ENCODE measurements at regions not wholly inside any gene's neighbourhood (a gene's known extent, or its start where the extent isn't known, plus 50 kb on each side); places are given as distances from the start of the nearest gene placed in this dataset.

- peaks cover 2% of the 10 kb centered on the region for H3K4me1 Mint-ChIP-seq (ENCODE audit: unreplicated experiment)
- DNase-seq (ENCODE audit: low spot score), result no peak
- peaks cover 7% of the 10 kb centered on the region for H3K9me3 Mint-ChIP-seq (ENCODE audit: unreplicated experiment)
- H3K36me3 Mint-ChIP-seq (ENCODE audit: low read depth, unreplicated experiment), result peaks cover 8% of the 10 kb centered on the region
- no peaks in the 10 kb centered on the region for H3K27me3 Mint-ChIP-seq (ENCODE audit: unreplicated experiment)
- no peak overlapping the region for H3K4me3 Mint-ChIP-seq (ENCODE audit: unreplicated experiment)
- TF ChIP-seq CTCF (IDR thresholded peaks at IDR 0.05; ENCODE audit: unreplicated experiment), result no peak
- H3K27ac Mint-ChIP-seq (ENCODE audit: unreplicated experiment), result no peak overlapping the region
Observed at GRCh38 chr10:3364768-3365480, 192.3 kb upstream of the PITRM1 start.

- peaks cover 8% of the 10 kb centered on the region for H3K36me3 Mint-ChIP-seq (ENCODE audit: low read depth, unreplicated experiment)
- H3K27me3 Mint-ChIP-seq (ENCODE audit: unreplicated experiment), result peaks cover 2% of the 10 kb centered on the region
- no peak for TF ChIP-seq CTCF (IDR thresholded peaks at IDR 0.05; ENCODE audit: unreplicated experiment)
- peaks cover 7% of the 10 kb centered on the region for H3K9me3 Mint-ChIP-seq (ENCODE audit: unreplicated experiment)
- H3K4me3 Mint-ChIP-seq (ENCODE audit: unreplicated experiment), result no peak overlapping the region
- no peak overlapping the region for H3K27ac Mint-ChIP-seq (ENCODE audit: unreplicated experiment)
- DNase-seq (ENCODE audit: low spot score), result no peak
- H3K4me1 Mint-ChIP-seq (ENCODE audit: unreplicated experiment), result no peaks in the 10 kb centered on the region
Observed at GRCh38 chr10:3363311-3364045, 190.9 kb upstream of the PITRM1 start.

GRCh38 chr10:3362394-3362793 is 189.8 kb upstream of the PITRM1 start:
- Mint-ChIP-seq H3K27ac (ENCODE audit: unreplicated experiment) (no peak overlapping the region), H3K36me3 (ENCODE audit: low read depth, unreplicated experiment) (peaks cover 8% of the 10 kb centered on the region), H3K4me1 (ENCODE audit: unreplicated experiment) (no peaks in the 10 kb centered on the region), H3K27me3 (ENCODE audit: unreplicated experiment) (peaks cover 2% of the 10 kb centered on the region), H3K9me3 (ENCODE audit: unreplicated experiment) (peaks cover 7% of the 10 kb centered on the region), H3K4me3 (ENCODE audit: unreplicated experiment) (no peak overlapping the region)
- DNase-seq (ENCODE audit: low spot score), result no peak
- TF ChIP-seq CTCF (IDR thresholded peaks at IDR 0.05; ENCODE audit: unreplicated experiment), result no peak

- peaks cover 8% of the 10 kb centered on the region for H3K36me3 Mint-ChIP-seq (ENCODE audit: low read depth, unreplicated experiment)
- no peak overlapping the region for H3K27ac Mint-ChIP-seq (ENCODE audit: unreplicated experiment)
- H3K4me1 Mint-ChIP-seq (ENCODE audit: unreplicated experiment), result no peaks in the 10 kb centered on the region
Observed at GRCh38 chr10:3361640-3362039, 189.1 kb upstream of the PITRM1 start.

More at GRCh38 chr10:3361640-3362039, 189.1 kb upstream of the PITRM1 start:
- Mint-ChIP-seq H3K9me3 (ENCODE audit: unreplicated experiment) (peaks cover 7% of the 10 kb centered on the region), H3K27me3 (ENCODE audit: unreplicated experiment) (peaks cover 2% of the 10 kb centered on the region), H3K4me3 (ENCODE audit: unreplicated experiment) (no peak overlapping the region)
- no peak for DNase-seq (ENCODE audit: low spot score)
- TF ChIP-seq CTCF (IDR thresholded peaks at IDR 0.05; ENCODE audit: unreplicated experiment), result no peak

All from endothelial cell (in vitro differentiated cells).